Parathyroid adenoma (tissue), 2 donors: ENCODE measurements at regions not wholly inside any gene's neighbourhood (a gene's known extent, or its start where the extent isn't known, plus 50 kb on each side); places are given as distances from the start of the nearest gene placed in this dataset.

Experiments
- H2AFZ ChIP-seq: fragments of 300-600 bp; sonication (generic); one replicate; pipeline ENCODE4 v1.7.0; 2017; ENCODE audit warnings: antibody characterized with exemption, mild to moderate bottlenecking
- H3K27ac ChIP-seq: fragments of 300-600 bp; sonication (generic); one replicate; pipeline ENCODE4 v1.7.0; 2017
- H3K27me3 ChIP-seq: fragments of 300-600 bp; sonication (generic); one replicate; pipeline ENCODE4 v1.7.0; 2017; ENCODE audit warnings: low read length; ENCODE audit not compliant: control insufficient read depth, insufficient read depth
- H3K36me3 ChIP-seq: fragments of 300-600 bp; sonication (generic); one replicate; pipeline ENCODE4 v1.7.0; 2017; ENCODE audit warnings: low read length; ENCODE audit not compliant: control insufficient read depth, insufficient read depth
- H3K4me1 ChIP-seq: fragments of 300-600 bp; sonication (generic); one replicate; pipeline ENCODE4 v1.7.0; 2017; ENCODE audit warnings: control low read depth
- H3K4me2 ChIP-seq: fragments of 300-600 bp; sonication (generic); one replicate; pipeline ENCODE4 v1.7.0; 2017; ENCODE audit warnings: low read length
- H3K4me3 ChIP-seq: fragments of 300-600 bp; sonication (generic); one replicate; pipeline ENCODE4 v1.7.0; 2017; ENCODE audit warnings: low read depth, low read length
- H3K79me2 ChIP-seq: fragments of 300-600 bp; sonication (generic); one replicate; pipeline ENCODE4 v1.7.0; 2017; ENCODE audit warnings: control low read depth
- H3K9ac ChIP-seq: fragments of 300-600 bp; sonication (generic); one replicate; pipeline ENCODE4 v1.7.0; 2017; ENCODE audit warnings: mild to moderate bottlenecking
- H3K9me3 ChIP-seq: fragments of 300-600 bp; sonication (generic); one replicate; pipeline ENCODE4 v1.7.0; 2017; ENCODE audit warnings: low read length; ENCODE audit not compliant: control insufficient read depth
- TF ChIP-seq, protein P1 (sequence below): fragments of 300-600 bp; sonication (generic); IDR thresholded peaks from one replicate; pipeline ENCODE4 v1.7.0; 2017; ENCODE audit warnings: antibody characterized with exemption, mild to moderate bottlenecking
- donor health status: primary hyperparathyroidism.

DNA sequence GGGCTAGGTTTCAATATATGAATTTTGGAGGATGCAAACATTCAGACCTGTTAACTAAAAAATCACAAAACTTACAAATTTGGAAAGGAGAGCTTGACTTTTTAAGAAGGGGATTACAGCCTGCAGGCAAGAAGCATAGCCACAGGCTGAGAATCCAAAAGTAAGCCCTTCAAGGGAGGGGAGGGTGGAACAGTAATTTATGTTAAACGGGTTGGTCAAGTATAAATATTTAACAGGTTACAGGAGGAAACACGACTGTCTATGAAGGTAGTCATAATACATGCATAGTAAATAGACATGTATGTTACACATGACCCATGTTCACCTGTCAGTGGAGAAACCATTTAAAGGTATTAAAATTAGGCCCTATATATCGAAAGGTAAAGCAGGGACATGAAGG, 261.1 kb upstream of the RGS18 start:
- Histone ChIP-seq H3K4me1 (no peaks in the 10 kb centered on the region), H3K27ac (no peak overlapping the region), H3K27me3 (no peaks in the 10 kb centered on the region), H3K36me3 (no peaks in the 10 kb centered on the region), H3K79me2 (no peaks in the 10 kb centered on the region), H2AFZ (no peak overlapping the region), H3K4me2 (no peak overlapping the region), H3K4me3 (no peak overlapping the region), H3K9ac (no peak overlapping the region), H3K9me3 (no peaks in the 10 kb centered on the region)
- TF ChIP-seq, protein P1, sequence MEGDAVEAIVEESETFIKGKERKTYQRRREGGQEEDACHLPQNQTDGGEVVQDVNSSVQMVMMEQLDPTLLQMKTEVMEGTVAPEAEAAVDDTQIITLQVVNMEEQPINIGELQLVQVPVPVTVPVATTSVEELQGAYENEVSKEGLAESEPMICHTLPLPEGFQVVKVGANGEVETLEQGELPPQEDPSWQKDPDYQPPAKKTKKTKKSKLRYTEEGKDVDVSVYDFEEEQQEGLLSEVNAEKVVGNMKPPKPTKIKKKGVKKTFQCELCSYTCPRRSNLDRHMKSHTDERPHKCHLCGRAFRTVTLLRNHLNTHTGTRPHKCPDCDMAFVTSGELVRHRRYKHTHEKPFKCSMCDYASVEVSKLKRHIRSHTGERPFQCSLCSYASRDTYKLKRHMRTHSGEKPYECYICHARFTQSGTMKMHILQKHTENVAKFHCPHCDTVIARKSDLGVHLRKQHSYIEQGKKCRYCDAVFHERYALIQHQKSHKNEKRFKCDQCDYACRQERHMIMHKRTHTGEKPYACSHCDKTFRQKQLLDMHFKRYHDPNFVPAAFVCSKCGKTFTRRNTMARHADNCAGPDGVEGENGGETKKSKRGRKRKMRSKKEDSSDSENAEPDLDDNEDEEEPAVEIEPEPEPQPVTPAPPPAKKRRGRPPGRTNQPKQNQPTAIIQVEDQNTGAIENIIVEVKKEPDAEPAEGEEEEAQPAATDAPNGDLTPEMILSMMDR, result no peak

DNA sequence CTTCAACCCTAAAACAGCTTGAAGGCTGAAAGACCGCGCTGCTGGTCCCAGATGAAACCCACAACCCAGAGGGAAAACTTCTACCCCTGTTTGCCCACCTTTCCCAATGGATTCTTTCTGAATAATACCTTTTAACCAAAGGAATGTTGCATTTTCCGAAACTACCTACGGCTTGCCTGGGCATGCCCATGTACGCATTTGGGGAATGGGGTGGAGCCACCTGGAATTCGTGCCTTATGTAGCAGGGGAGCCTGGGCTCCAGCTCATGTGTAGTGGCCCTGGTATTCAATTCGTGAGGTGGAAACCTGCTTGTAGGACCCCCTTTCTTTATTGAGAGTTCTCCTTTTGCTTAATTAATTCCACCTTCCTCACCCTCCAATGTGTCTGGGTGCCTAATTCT, 256.6 kb upstream of the RGS18 start:
- TF ChIP-seq, protein P1, result no peak
- Histone ChIP-seq H3K9me3 (no peaks in the 10 kb centered on the region), H3K4me3 (no peak overlapping the region), H3K4me2 (no peak overlapping the region), H3K79me2 (no peaks in the 10 kb centered on the region), H3K27me3 (no peaks in the 10 kb centered on the region), H3K36me3 (no peaks in the 10 kb centered on the region), H2AFZ (no peak overlapping the region), H3K9ac (no peak overlapping the region), H3K27ac (no peak overlapping the region), H3K4me1 (no peaks in the 10 kb centered on the region)

DNA sequence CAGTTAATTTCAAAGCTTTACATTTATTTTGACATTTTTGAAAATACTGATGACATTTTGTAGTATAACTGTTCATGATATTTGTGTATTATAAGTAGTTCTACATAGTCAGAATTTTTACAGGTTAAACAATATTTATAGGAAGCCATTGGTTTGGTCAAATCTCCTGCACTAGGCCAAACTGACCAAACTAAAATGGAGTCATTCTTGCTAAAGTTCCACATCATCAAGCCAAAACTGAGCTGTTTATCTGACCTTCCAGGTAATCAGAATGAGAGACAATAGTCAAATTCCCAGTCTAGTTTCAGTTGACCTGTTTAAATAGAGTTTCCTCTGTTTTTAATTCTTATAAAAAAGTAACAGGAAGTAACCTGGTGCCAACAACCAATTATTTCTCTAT, 253.3 kb upstream of the RGS18 start:
- Histone ChIP-seq H2AFZ (no peak overlapping the region), H3K9me3 (no peaks in the 10 kb centered on the region), H3K27me3 (no peaks in the 10 kb centered on the region), H3K36me3 (no peaks in the 10 kb centered on the region), H3K9ac (no peak overlapping the region), H3K4me2 (no peak overlapping the region), H3K79me2 (no peaks in the 10 kb centered on the region), H3K4me1 (no peaks in the 10 kb centered on the region), H3K27ac (no peak overlapping the region), H3K4me3 (no peak overlapping the region)
- TF ChIP-seq, protein P1, result no peak

DNA sequence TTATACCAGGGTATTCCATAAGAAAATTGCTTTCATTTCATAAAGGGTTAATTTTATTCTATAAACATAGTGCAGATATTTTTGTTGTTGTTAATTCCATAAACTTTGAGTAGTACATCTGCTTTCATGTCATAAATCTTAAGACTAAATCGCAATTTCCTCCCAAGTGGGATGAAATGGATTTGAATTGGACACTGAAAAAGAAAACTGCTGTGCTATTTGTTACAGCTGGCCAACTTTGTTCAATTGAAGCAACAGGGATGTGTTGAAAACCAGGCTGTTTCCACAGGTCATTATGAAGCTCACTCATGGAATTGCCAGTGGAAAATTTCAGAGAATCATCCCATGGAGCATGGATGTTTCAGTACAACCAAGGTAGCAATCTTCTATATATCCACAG, 252.5 kb upstream of the RGS18 start:
- H3K36me3 ChIP-seq, result no peaks in the 10 kb centered on the region

DNA sequence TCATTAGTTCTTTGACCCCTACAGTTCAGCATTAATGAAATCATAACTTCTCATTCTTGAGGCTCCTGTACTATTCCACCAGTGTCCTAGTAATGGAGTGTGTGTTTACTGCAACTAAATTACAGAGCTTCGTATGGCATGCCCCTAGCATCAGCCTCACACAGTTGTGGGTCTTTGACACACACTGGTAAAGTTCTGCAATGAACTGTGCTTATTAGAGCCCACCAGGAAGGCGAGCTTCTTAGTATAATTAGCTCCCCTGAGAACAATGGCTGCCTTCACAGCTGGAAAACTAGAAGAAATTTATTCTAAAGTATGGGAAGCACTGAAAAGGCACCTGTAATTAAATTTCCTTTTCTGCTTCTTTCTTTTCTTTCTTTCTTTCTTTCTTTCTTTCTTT, 251.1 kb upstream of the RGS18 start:
- H3K9ac ChIP-seq, result no peak overlapping the region
- no peak overlapping the region for H2AFZ ChIP-seq
- H3K79me2 ChIP-seq, result no peaks in the 10 kb centered on the region
- no peak overlapping the region for H3K4me2 ChIP-seq
- no peaks in the 10 kb centered on the region for H3K27me3 ChIP-seq
- no peak overlapping the region for H3K27ac ChIP-seq
- no peak overlapping the region for H3K4me3 ChIP-seq
- no peaks in the 10 kb centered on the region for H3K9me3 ChIP-seq
- no peaks in the 10 kb centered on the region for H3K36me3 ChIP-seq
- H3K4me1 ChIP-seq, result no peaks in the 10 kb centered on the region
- TF ChIP-seq, protein P1, result no peak

More for the DNA sequence above, 252.5 kb upstream of the RGS18 start:
- H3K27ac ChIP-seq, result no peak overlapping the region
- TF ChIP-seq, protein P1, result no peak
- no peaks in the 10 kb centered on the region for H3K79me2 ChIP-seq
- H3K4me1 ChIP-seq, result no peaks in the 10 kb centered on the region
- H3K9ac ChIP-seq, result no peak overlapping the region
- no peak overlapping the region for H2AFZ ChIP-seq
- no peaks in the 10 kb centered on the region for H3K9me3 ChIP-seq
- H3K4me2 ChIP-seq, result no peak overlapping the region
- H3K27me3 ChIP-seq, result no peaks in the 10 kb centered on the region
- no peak overlapping the region for H3K4me3 ChIP-seq
